HG03457 (cell line): ENCODE measurements at regions not wholly inside any gene's neighbourhood (a gene's known extent, or its start where the extent isn't known, plus 50 kb on each side); places are given as distances from the start of the nearest gene placed in this dataset.

Experiments used
- ATAC-seq: cut with Tn5 transposase; IDR thresholded peaks from one replicate; pipeline ENCODE4 v1.9.1; 2021; ENCODE audit warnings: moderate number of reproducible peaks; ENCODE audit not compliant: unreplicated experiment

DNA sequence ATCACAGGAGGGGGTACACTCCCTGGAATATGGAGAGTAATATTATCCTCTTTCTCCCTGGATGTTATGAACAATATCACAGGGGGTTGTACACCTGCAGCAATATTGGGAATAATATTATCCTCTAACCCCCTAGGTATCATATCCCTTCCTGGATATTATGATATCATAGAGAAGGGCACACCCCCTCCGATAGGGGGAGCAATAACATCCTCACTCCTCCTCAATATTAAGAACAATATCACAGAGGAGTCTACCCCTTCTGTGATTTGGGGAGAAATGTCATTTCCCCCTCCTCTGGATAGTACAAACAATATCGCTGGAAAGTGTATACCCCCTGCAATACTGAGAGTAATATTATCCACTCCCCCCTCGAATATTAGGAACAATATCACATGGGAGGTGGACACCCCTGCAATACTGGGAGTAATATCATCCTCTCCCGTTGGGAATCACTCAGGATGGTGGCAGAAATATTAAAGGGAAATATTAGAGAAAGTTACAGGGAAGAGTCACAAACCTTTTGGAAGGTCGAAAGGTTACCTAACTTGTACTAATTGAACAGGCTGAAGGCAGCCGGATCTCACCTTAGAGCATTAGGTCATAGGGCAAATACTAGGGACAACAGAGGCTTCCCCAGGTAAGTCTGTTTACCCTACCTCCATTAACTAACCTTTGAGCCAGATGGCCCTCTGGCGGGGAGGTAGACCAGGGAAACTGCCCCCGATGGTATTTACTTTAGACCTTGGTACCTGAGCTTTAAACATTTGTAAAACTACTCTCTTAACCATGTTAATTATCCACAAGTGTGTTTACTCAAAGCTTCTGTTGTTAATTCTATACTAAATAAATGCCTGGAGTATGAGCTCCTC lies 57.5 kb upstream of the FREM1 start:
- ATAC-seq: no peak

DNA sequence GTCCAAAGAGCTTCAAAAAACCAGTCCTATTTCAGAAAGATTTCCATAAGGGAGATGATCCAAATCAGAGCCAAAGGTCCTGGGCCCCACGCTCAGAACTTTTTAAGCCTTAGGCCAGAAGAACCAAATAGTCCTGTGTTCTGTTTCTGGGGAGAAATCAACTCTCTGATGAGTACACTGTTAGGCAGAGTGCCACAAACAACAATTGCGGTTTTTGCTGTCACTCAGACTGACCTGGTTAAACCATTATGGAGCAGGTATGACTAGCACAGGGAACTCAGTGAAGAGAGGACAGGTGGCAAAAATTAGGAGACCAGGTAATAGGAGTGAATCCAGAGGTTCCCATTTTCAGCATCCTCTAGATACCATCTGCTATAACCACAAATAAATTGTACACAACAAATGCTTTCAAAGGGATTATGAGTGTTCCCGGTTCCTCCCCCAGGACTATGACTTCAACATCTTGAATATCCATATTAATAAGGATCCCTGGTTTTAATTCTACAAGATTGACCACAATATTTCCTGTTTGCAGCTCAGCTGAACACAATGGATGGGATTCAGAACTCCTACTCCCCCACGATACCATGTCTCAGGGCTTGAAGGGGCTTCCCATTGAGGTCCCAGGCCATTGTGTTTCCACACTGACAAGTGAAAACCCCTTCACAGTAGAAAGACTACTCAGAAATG lies 52.1 kb upstream of the FREM1 start:
- ATAC-seq: no peak

DNA sequence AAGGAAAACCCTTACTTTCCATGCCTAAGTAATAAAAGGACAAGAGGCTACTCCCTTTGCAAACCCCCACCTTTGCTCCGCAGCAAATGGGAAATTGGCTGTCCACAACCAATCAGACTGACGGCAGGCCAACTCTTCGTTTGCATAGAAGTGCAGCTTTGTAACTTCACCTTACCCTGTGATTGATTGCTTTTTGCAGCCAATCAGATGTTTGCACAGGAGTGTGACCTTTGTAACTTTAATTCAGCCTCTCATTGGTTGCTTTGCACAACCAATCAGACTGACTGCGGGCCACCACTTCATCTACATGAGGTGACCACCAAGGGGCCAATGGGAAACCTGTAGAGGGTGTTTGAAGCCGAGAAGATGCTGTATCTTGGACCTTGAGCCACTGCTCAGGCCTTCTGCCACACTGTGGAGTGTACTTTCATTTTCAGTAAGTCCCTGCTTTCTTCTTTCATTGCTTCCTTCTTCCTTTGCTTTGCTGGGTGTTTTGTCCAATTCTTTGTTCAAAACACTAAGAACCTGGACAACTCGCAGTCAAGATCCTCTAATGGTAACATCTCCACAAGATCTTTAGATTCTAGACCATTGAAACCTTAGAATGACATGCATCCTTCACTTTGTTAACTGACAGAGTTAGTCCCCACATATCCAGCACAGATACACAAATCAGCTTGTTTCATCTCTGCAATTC lies 51.3 kb upstream of the FREM1 start:
- no peak for ATAC-seq

DNA sequence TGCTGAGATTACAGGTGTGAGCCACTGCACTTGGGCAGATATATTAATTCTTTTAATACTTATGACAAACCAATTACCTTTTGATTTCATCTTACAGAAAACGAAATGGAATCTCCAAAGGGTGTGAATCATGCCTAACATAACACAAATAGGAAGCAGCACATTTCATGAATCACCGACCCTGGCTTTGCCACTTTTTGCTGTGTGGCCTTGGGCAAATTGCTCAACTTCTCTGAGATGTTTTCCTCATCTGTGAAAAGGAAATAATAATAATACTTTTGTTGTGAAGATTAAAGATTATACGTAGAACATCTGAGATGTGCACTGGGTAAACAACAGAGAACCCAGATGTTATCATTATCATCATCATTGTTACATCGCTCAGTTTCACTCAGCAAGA lies 50.7 kb upstream of the FREM1 start:
- ATAC-seq: no peak
